Upper lobe of right lung (tissue), 1 donor: ENCODE measurements at regions not wholly inside any gene's neighbourhood (a gene's known extent, or its start where the extent isn't known, plus 50 kb on each side); places are given as distances from the start of the nearest gene placed in this dataset.
"Not testable (repeated sequence)": the region's sequence is repeated elsewhere in the genome, so short reads cannot be mapped to it uniquely, and the experiment has no call there.

ENCODE experiments used
- ATAC-seq: fragments of 200-7000 bp; cut with Tn5 transposase; one replicate; pipeline ENCODE4 v1.9.1; 2020; ENCODE audit warnings: mild to moderate bottlenecking, moderate library complexity
- DNase-seq: peaks from one replicate; pipeline ENCODE4 v3.0.0-alpha.2; 2020
- H3K27ac ChIP-seq: fragments of 200-600 bp; one replicate; pipeline ENCODE4 v1.8.0; 2022
- H3K27me3 ChIP-seq: fragments of 200-600 bp; one replicate; pipeline ENCODE4 v1.8.0; 2022; ENCODE audit warnings: mild to moderate bottlenecking
- H3K36me3 ChIP-seq: fragments of 200-600 bp; one replicate; pipeline ENCODE4 v1.8.0; 2022
- H3K4me1 ChIP-seq: fragments of 200-600 bp; one replicate; pipeline ENCODE4 v1.8.0; 2022
- H3K4me3 ChIP-seq: fragments of 200-600 bp; one replicate; pipeline ENCODE4 v1.8.0; 2022; ENCODE audit warnings: mild to moderate bottlenecking
- H3K9me3 ChIP-seq: fragments of 200-600 bp; one replicate; pipeline ENCODE4 v1.8.0; 2022
- intact Hi-C: fragments of 100-400 bp; cut with DNase I; formaldehyde crosslinking; loops from one replicate; pipeline ENCODE4 v1.11.0; 2022
- TF ChIP-seq, protein P1 (sequence below): fragments of 200-600 bp; IDR thresholded peaks from one replicate; pipeline ENCODE4 v1.8.0; 2022; ENCODE audit warnings: antibody characterized with exemption
- donor health status: DM: no; HTN: yes; CAD: no; lungs with severe emphysema.

DNA sequence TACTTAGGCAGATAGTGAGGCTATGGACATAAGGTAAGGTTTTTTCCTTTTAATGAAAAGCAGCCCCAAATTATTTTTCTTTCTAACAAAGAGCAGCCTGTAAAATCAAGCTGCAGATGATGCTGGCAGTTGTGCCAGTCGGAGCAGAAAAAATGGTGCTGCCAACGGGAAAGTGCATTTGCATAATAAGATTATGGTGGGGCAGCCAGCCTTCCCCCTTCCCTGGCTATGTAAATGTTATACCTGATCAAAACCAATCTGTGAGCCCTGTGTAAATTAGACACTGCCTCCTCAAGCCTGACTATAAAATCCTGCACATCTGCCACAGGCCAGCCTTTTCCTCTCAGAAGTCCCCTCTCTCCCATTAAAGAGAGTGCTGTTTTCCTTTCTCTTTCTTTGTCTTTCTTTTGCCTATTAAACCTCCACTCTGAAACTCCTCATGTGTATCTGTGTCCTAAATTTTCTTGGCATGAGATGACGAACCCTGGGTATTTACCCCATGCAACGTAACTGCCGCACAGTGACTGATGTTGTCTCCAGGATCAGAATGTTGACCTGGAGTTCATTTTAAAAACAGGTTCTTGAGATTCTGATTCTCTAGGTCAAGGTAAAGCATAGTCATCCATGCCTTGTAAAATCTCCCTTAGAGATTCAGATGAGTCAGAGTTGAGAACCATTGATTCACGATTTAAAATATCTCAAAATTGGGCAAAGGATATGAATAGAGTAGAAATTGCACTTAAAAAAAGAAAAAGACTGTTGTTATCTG, 167.3 kb upstream of the C1GALT1 start:
- DNase-seq (no peak), ATAC-seq (no peak)
- H3K4me1 ChIP-seq = no peaks in the 10 kb centered on the region
- no peaks in the 10 kb centered on the region for H3K27me3 ChIP-seq
- H3K4me3 ChIP-seq = no peak overlapping the region
- TF ChIP-seq, protein P1, sequence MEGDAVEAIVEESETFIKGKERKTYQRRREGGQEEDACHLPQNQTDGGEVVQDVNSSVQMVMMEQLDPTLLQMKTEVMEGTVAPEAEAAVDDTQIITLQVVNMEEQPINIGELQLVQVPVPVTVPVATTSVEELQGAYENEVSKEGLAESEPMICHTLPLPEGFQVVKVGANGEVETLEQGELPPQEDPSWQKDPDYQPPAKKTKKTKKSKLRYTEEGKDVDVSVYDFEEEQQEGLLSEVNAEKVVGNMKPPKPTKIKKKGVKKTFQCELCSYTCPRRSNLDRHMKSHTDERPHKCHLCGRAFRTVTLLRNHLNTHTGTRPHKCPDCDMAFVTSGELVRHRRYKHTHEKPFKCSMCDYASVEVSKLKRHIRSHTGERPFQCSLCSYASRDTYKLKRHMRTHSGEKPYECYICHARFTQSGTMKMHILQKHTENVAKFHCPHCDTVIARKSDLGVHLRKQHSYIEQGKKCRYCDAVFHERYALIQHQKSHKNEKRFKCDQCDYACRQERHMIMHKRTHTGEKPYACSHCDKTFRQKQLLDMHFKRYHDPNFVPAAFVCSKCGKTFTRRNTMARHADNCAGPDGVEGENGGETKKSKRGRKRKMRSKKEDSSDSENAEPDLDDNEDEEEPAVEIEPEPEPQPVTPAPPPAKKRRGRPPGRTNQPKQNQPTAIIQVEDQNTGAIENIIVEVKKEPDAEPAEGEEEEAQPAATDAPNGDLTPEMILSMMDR = no peak
- H3K27ac ChIP-seq = no peak overlapping the region
- no peaks in the 10 kb centered on the region for H3K9me3 ChIP-seq
- no peaks in the 10 kb centered on the region for H3K36me3 ChIP-seq
- intact Hi-C loops = no loop called here

DNA sequence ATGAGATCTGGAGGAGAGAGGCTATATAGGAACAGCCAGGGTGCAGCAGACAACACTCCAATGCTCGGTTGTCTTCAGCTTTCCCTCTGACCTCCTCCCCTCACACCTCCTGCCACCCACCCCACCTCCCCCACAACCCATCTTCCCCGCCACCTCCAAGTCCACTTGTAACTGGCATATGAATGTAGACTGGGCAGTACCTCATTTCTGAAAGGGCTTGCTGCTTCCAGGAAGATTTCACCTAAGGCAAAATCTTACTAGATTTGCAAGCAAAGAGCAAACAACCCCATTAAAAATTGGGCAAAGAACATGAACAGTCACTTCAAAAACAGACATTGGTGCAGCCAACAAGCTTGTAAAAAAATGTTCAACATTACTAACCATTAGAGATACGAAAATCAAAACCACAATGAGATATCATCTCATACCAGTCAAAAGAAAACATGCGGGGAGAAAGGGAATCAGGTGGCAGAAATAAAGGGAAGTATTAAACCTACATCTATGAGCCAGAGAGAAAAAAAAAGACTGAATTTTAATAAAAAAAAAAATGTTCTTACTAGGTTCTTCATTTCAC, 164.6 kb upstream of the C1GALT1 start:
- H3K4me3 ChIP-seq = no peak overlapping the region

DNA sequence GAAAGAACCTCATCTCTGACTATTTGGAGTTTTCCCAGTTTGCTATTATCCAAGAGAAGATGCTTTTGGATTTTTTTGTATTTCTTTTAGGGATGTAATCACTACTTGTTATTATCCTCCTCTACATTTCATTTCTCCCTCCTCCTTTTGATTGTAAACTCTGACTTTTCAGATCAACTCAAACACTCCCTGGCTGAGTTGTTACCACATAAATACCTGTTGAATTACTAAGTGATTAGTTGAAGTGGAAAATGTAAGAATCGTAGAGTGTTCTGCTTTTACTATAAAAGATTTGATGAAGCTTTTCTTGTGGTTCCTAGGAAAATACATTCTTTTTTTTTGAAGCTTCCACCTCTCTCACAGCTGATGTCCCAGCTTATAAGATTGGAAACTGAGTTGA, 164.1 kb upstream of the C1GALT1 start:
- intact Hi-C loops = no loop called here
- H3K27ac ChIP-seq = no peak overlapping the region
- H3K4me1 ChIP-seq = no peaks in the 10 kb centered on the region
- no peaks in the 10 kb centered on the region for H3K27me3 ChIP-seq
- no peaks in the 10 kb centered on the region for H3K36me3 ChIP-seq
- no peak for DNase-seq
- TF ChIP-seq, protein P1 = no peak
- no peaks in the 10 kb centered on the region for H3K9me3 ChIP-seq
- no peak for ATAC-seq
- H3K4me3 ChIP-seq = no peak overlapping the region

More for the DNA sequence above, 164.6 kb upstream of the C1GALT1 start:
- Histone ChIP-seq H3K27ac (no peak overlapping the region), H3K9me3 (no peaks in the 10 kb centered on the region), H3K36me3 (no peaks in the 10 kb centered on the region), H3K4me1 (no peaks in the 10 kb centered on the region), H3K27me3 (no peaks in the 10 kb centered on the region)
- intact Hi-C loops = no loop called here
- ATAC-seq (no peak), DNase-seq (no peak)
- TF ChIP-seq, protein P1 = no peak

DNA sequence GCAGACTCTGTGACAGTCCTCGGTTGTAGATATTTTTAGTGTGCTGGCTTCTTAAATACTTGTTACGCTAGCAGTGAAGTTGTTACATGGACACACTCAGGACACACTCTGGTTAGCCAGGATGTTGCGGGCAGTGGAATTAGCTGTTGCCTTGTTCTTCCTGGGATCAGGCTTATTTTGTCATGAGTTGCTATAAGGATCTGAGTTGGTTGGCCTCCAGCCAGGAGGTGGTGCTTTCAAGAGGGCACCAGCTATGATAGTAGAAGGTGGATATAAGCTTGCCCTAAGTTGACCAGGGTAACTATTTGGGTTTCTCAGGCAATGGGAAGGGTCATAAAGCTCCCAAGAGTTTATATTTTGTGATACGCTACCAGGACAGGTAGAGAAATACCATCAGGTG, 150.1 kb upstream of the C1GALT1 start:
- intact Hi-C loops = no loop called here
- Histone ChIP-seq H3K27me3 (no peaks in the 10 kb centered on the region), H3K4me3 (no peak overlapping the region), H3K4me1 (no peaks in the 10 kb centered on the region), H3K9me3 (no peaks in the 10 kb centered on the region), H3K27ac (no peak overlapping the region), H3K36me3 (no peaks in the 10 kb centered on the region)
- no peak for DNase-seq
- ATAC-seq = no peak
- TF ChIP-seq, protein P1 = no peak

DNA sequence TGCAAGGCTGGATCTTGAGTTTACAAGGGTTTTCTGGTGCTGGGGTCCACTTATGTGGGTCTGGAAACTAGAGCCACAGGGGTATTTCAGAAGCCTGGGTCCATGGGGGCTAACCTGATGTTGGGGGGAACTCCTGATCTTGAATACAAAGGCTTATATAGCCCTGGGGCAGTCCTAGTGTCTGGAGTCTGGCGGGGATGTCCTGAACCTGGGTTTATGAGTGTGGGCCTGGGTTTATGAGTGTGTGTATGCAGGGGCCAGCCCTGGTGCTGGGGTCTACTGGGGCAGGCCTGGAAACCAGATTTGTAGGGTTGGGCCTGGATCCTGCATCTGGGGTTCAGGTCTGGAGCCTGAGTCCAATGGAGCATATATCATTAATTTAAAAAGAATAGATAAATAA, 146.5 kb upstream of the C1GALT1 start:
- Histone ChIP-seq H3K9me3 (no peaks in the 10 kb centered on the region), H3K27ac (no peak overlapping the region), H3K4me3 (no peak overlapping the region), H3K36me3 (no peaks in the 10 kb centered on the region), H3K27me3 (no peaks in the 10 kb centered on the region), H3K4me1 (no peaks in the 10 kb centered on the region)
- TF ChIP-seq, protein P1 = no peak
- intact Hi-C loops = no loop called here
- DNase-seq (no peak), ATAC-seq (no peak)

DNA sequence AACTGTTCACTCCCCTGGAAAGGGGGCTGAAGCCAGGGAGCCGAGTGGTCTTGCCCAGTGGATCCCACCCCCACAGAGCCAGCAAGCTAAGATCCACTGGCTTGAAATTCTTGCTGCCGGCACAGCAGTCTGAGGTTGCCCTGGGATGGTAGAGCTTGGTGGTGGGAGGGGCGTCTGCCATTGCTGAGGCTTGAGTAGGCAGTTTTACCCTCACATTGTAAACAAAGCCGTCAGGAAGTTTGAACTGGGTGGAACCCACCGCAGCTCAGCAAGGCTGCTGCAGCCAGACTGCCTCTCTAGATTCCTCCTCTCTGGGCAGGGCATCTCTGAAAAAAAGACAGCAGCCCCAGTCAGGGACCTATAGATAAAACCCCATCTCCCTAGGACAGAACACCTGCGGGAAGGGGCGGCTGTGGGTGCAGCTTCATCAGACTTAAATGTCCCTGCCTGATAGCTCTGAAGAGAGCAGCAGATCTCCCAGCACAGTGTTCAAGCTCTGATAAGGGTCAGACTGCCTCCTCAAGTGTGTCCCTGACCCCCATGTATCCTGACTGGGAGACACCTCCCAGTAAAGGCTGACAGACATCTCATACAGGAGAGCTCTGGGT, 140.0 kb upstream of the C1GALT1 start:
- intact Hi-C loops, H3K9me3 ChIP-seq, H3K4me1 ChIP-seq, H3K36me3 ChIP-seq, H3K4me3 ChIP-seq, H3K27ac ChIP-seq, H3K27me3 ChIP-seq, ATAC-seq, DNase-seq: not testable (repeated sequence)
